Endothelial cell of umbilical vein (primary cell): ENCODE measurements at regions not wholly inside any gene's neighbourhood (a gene's known extent, or its start where the extent isn't known, plus 50 kb on each side); places are given as distances from the start of the nearest gene placed in this dataset.

Experiments used
- BruUV-seq: library from RNA; stranded (reverse); fragments of 400-500 nt; replicated peaks from 2 replicates; lab custom pipeline; 2021; lab: Mats Ljungman, UMichigan
- CTCF ChIA-PET: fragments of 300-600, 350-600 bp; sonication (Branson Sonifier 250); formaldehyde crosslinking; loops from one replicate; lab custom pipeline; 2021; ENCODE audit warnings: antibody characterized with exemption, inconsistent platforms; lab: Charles Lee
- POLR2A ChIA-PET: fragments of 300-600, 350-600 bp; sonication (Branson Sonifier 250); formaldehyde crosslinking; loops from one replicate; lab custom pipeline; 2021; ENCODE audit warnings: antibody characterized with exemption, inconsistent platforms; lab: Charles Lee
- DNase-seq: peaks from one replicate; pipeline ENCODE4 v3.0.0-alpha.2; 2011; ENCODE audit warnings: low read depth, low spot score
- FAIRE-seq: peaks from 2 replicates; lab custom pipeline; 2011; peaks lifted over from hg19 to GRCh38; lab: Jason Lieb, UNC
- H2AFZ ChIP-seq: 2 replicates; pipeline ENCODE4 v1.6.0; 2012; ENCODE audit warnings: low read depth, low read length, control low read depth, inconsistent platforms
- H3K27ac ChIP-seq: 2 replicates; pipeline ENCODE4 v1.5.1; 2011; ENCODE audit warnings: low read depth, mild to moderate bottlenecking, control low read depth, low read length, moderate library complexity; ENCODE audit not compliant: insufficient read depth
- H3K27me3 ChIP-seq, 2 experiments: 2 replicates each; pipeline versions ENCODE4 v1.6.0 to v1.6.1; 2011; ENCODE audit warnings: low read length in 2 of 2, mixed read lengths in 1 of 2; ENCODE audit not compliant: control insufficient read depth in 2 of 2, insufficient read depth in 2 of 2
- H3K36me3 ChIP-seq, 2 experiments: 2 replicates in 1 of 2; 3 replicates in 1 of 2; pipeline ENCODE4 v1.5.1; 2011; ENCODE audit warnings: low read length in 2 of 2, mild to moderate bottlenecking in 1 of 2, moderate library complexity in 1 of 2; ENCODE audit not compliant: control insufficient read depth in 2 of 2, insufficient read depth in 2 of 2; ENCODE audit errors: extremely low read depth in 1 of 2
- H3K4me1 ChIP-seq: 3 replicates; pipeline ENCODE4 v1.5.1; 2011; ENCODE audit warnings: mild to moderate bottlenecking, low read length; ENCODE audit not compliant: control insufficient read depth, insufficient read depth; ENCODE audit errors: extremely low read depth
- H3K4me2 ChIP-seq: 2 replicates; pipeline ENCODE4 v1.6.1; 2011; ENCODE audit warnings: low read length, control low read depth, mixed read lengths; ENCODE audit not compliant: insufficient read depth
- H3K4me3 ChIP-seq, 3 experiments: fragments of 200-600 bp in 1 of 3; sonication (generic), shearing (Covaris generic) in 1 of 3; replicated peaks in 1 of 3; 2 replicates each; pipeline ENCODE4 v1.5.1; 2011 to 2016; ENCODE audit warnings: control low read depth in 3 of 3, low read length in 3 of 3, mild to moderate bottlenecking in 2 of 3, inconsistent platforms in 1 of 3, low read depth in 1 of 3, moderate library complexity in 1 of 3; ENCODE audit not compliant: insufficient read depth in 1 of 3
- H3K79me2 ChIP-seq: 2 replicates; pipeline ENCODE4 v1.6.0; 2012; ENCODE audit warnings: low read length, inconsistent platforms; ENCODE audit not compliant: control insufficient read depth, insufficient read depth
- H3K9ac ChIP-seq: replicated peaks from 2 replicates; pipeline ENCODE3; 2011; ENCODE audit warnings: low read length, control low read depth; ENCODE audit not compliant: insufficient read depth; ENCODE audit errors: extremely low read depth
- H3K9me1 ChIP-seq: replicated peaks from 3 replicates; pipeline ENCODE4 v1.6.0; 2011; ENCODE audit warnings: mild to moderate bottlenecking, low read length; ENCODE audit not compliant: control insufficient read depth, insufficient read depth; ENCODE audit errors: extremely low read depth
- H3K9me3 ChIP-seq: replicated peaks from 2 replicates; pipeline ENCODE4 v1.5.1; 2012; ENCODE audit warnings: low read length, inconsistent platforms; ENCODE audit not compliant: control insufficient read depth, insufficient read depth
- H4K20me1 ChIP-seq: replicated peaks from 2 replicates; pipeline ENCODE3; 2011; ENCODE audit warnings: mild to moderate bottlenecking, low read length; ENCODE audit not compliant: control insufficient read depth, insufficient read depth; ENCODE audit errors: extremely low read depth
- MYC ChIP-seq: IDR thresholded peaks from one replicate; pipeline ENCODE4 v1.6.1; 2011; ENCODE audit warnings: mild to moderate bottlenecking, low read depth, low read length
- POLR2A ChIP-seq: IDR thresholded peaks from 2 replicates; pipeline ENCODE4 v1.6.1; 2012; ENCODE audit warnings: low read depth, mild to moderate bottlenecking, control low read depth, low read length
- dilution Hi-C: fragments of 300-500 bp; cut with MboI; formaldehyde crosslinking; loops from one replicate; pipeline ENCODE4 v1.15.0; 2019; ENCODE audit warnings: low sequenced_read_pairs; ENCODE audit not compliant: extremely low pct_ligation_motif_present
- intact Hi-C: fragments of 100-400 bp; cut with micrococcal nuclease; formaldehyde crosslinking; loops from one replicate; pipeline ENCODE4 v1.10.0; 2022
- TF ChIP-seq, protein P1 (sequence below), 2 donors: IDR thresholded peaks; 1 replicate in 1 of 2; 2 replicates in 1 of 2; pipeline ENCODE4 v1.5.1; 2011; ENCODE audit warnings: low read length in 2 of 2, mild to moderate bottlenecking in 2 of 2, moderate library complexity in 2 of 2, control low read depth in 1 of 2, inconsistent platforms in 1 of 2, low read depth in 1 of 2; ENCODE audit not compliant: insufficient read depth in 1 of 2; ENCODE audit errors: extremely low read depth in 1 of 2
- TF ChIP-seq, protein P2 (sequence below): IDR thresholded peaks from 2 replicates; pipeline ENCODE4 v1.6.1; 2011; ENCODE audit not compliant: insufficient read depth, insufficient read length

DNA sequence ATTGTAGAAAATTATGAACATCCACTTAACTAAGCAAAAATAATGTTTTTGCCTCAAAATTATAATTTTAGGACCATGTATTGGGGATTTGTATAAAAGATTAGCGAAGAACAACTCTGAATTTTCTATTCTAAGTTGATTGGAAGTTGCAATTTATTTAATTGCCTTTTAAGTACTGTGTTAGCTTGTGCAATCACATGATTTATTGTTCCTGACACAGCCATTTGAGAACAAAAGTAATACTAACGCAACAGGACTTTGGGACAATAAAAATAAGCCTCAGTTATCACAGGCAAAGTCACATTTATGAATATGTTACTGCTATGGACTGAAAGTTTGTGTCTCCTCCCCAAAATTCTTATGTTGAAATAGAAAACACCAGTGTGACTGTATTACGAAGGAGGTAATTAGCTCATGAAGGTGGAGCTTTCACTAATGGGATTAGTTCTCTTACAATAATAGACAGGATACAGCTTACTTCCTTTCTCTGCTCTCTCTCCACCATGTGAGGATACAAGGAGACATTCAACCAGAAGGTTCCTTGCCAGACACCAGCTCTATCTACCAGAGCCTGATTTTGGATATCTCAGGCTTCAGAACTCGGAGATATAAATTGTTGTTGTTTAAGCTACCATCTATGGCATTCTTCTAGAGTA lies 745.9 kb downstream of the ZBBX start:
- no peaks in the 10 kb centered on the region for H3K4me1 ChIP-seq
- no peaks in the 10 kb centered on the region for H4K20me1 ChIP-seq
- TF ChIP-seq POLR2A = no peak
- TF ChIP-seq, protein P1, sequence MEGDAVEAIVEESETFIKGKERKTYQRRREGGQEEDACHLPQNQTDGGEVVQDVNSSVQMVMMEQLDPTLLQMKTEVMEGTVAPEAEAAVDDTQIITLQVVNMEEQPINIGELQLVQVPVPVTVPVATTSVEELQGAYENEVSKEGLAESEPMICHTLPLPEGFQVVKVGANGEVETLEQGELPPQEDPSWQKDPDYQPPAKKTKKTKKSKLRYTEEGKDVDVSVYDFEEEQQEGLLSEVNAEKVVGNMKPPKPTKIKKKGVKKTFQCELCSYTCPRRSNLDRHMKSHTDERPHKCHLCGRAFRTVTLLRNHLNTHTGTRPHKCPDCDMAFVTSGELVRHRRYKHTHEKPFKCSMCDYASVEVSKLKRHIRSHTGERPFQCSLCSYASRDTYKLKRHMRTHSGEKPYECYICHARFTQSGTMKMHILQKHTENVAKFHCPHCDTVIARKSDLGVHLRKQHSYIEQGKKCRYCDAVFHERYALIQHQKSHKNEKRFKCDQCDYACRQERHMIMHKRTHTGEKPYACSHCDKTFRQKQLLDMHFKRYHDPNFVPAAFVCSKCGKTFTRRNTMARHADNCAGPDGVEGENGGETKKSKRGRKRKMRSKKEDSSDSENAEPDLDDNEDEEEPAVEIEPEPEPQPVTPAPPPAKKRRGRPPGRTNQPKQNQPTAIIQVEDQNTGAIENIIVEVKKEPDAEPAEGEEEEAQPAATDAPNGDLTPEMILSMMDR (IDR thresholded peaks at IDR 0.05; ENCODE audit: extremely low read depth in 1 of 2, insufficient read depth in 1 of 2, low read depth in 1 of 2, low read length in 2 of 2) = no peak
- no TSS peak for BruUV-seq
- no peaks in the 10 kb centered on the region for H3K79me2 ChIP-seq
- peaks cover 4% of the 10 kb centered on the region for H3K9me3 ChIP-seq
- POLR2A ChIA-PET = no interaction called here
- no peak overlapping the region for H3K9ac ChIP-seq
- intact Hi-C loops = no loop called here
- H3K27me3 ChIP-seq = no peaks in the 10 kb centered on the region
- no peak overlapping the region for H3K4me3 ChIP-seq
- no peak for DNase-seq
- no peaks in the 10 kb centered on the region for H3K36me3 ChIP-seq
- H3K9me1 ChIP-seq = no peaks in the 10 kb centered on the region
- CTCF ChIA-PET = no interaction called here
- dilution Hi-C loops = no loop called here
- FAIRE-seq = no peak
- H2AFZ ChIP-seq = no peak overlapping the region
- H3K4me2 ChIP-seq = no peak overlapping the region
- no peak overlapping the region for H3K27ac ChIP-seq

DNA sequence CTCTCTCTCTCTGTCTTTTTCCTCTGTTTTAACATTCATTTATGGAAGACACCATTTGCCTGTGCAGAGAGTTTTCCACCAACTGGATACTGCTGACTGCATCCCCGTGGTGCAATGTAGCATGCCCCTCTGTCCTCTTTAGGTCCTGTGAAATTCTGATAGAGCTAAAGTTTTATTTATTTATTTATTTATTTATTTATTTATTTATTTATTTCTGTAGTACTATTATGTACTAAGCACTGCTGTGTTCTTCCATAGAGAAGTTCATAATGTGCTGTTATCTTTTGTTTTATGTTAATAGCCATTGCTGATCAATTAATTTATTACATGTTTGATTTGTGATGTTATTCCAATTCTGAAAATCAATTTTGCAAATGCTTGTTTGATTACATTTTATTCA lies 749.9 kb downstream of the ZBBX start:
- no peak for TF ChIP-seq MYC
- TF ChIP-seq, protein P2, sequence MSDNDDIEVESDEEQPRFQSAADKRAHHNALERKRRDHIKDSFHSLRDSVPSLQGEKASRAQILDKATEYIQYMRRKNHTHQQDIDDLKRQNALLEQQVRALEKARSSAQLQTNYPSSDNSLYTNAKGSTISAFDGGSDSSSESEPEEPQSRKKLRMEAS = no peak
- Histone ChIP-seq H3K4me2 (no peak overlapping the region), H3K4me3 (no peak overlapping the region), H4K20me1 (no peaks in the 10 kb centered on the region), H3K4me1 (no peaks in the 10 kb centered on the region), H3K9ac (no peak overlapping the region), H3K27me3 (no peaks in the 10 kb centered on the region), H3K79me2 (no peaks in the 10 kb centered on the region), H3K36me3 (no peaks in the 10 kb centered on the region), H2AFZ (no peak overlapping the region), H3K9me3 (no peaks in the 10 kb centered on the region), H3K27ac (no peak overlapping the region), H3K9me1 (no peaks in the 10 kb centered on the region)
- POLR2A ChIA-PET = no interaction called here
- BruUV-seq = no TSS peak
- intact Hi-C loops (no loop called here), dilution Hi-C loops (no loop called here)
- DNase-seq = no peak
- FAIRE-seq = no peak
- CTCF ChIA-PET = no interaction called here
